GM12874 (cell line): ENCODE measurements at regions not wholly inside any gene's neighbourhood (a gene's known extent, or its start where the extent isn't known, plus 50 kb on each side); places are given as distances from the start of the nearest gene placed in this dataset.

Experiments
- TF ChIP-seq, protein P1 (sequence below): IDR thresholded peaks from 2 replicates; pipeline ENCODE4 v1.5.1; 2011; ENCODE audit warnings: low read depth, mild to moderate bottlenecking, control low read depth, low read length, moderate library complexity; ENCODE audit not compliant: insufficient read depth

DNA sequence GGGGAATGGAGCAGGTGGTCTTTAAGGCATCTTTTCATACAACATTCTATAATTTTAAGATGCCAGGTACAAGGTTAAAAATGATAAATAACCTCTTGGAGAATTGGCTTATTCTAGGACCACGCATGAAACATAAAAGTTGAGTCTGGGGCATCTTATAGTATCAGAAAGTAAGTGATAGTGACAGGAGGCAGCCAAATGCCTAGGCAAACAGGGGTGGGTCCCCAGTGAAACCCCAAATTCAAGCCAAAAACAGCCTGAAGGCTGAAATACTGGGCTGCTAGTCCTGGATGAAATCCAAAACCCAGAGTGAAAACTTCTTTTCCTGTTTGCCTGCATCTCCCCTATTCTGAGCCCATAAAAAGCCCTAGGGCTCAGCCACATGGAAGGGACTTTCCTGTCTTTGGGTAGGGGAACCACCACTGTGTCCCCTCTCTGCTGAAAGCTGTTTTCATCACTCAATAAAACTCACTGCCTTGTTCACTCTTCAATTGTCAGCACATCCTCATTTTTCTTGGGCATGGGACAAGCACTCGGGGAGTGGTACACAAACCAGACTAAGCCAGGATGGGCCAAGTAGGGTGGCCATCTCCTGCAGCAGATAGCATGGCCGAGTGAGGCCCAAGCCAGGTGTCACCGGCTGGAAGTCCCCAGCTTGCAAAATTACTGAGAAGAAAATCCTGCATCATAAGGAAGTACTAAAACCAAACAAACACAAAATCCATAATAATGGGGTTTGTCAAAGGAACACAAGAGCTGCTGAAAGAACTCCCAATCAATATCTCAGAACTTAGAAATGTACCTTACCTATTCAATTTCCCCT lies 241.6 kb upstream of the GALNT17 start:
- TF ChIP-seq, protein P1, sequence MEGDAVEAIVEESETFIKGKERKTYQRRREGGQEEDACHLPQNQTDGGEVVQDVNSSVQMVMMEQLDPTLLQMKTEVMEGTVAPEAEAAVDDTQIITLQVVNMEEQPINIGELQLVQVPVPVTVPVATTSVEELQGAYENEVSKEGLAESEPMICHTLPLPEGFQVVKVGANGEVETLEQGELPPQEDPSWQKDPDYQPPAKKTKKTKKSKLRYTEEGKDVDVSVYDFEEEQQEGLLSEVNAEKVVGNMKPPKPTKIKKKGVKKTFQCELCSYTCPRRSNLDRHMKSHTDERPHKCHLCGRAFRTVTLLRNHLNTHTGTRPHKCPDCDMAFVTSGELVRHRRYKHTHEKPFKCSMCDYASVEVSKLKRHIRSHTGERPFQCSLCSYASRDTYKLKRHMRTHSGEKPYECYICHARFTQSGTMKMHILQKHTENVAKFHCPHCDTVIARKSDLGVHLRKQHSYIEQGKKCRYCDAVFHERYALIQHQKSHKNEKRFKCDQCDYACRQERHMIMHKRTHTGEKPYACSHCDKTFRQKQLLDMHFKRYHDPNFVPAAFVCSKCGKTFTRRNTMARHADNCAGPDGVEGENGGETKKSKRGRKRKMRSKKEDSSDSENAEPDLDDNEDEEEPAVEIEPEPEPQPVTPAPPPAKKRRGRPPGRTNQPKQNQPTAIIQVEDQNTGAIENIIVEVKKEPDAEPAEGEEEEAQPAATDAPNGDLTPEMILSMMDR: no peak

DNA sequence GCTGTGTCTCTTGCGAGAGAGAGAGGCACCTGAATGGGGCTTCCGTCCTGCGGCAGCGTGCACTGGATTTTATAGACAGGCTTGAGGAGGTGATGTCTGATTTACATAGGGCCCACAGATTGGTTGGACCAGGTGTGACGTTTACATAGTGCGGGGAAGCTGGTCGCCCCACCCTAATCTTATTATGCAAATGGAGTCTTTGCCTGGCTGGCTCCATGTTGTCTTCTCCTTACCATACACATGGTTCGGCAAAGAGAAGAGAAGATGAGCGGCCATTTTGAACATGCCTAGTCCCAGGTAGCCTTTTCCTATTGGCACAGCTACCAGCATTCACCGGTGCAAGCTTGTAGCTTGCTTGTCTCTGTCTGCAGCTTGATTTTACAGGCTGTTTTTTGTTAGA lies 238.5 kb upstream of the GALNT17 start:
- TF ChIP-seq, protein P1: no peak

DNA sequence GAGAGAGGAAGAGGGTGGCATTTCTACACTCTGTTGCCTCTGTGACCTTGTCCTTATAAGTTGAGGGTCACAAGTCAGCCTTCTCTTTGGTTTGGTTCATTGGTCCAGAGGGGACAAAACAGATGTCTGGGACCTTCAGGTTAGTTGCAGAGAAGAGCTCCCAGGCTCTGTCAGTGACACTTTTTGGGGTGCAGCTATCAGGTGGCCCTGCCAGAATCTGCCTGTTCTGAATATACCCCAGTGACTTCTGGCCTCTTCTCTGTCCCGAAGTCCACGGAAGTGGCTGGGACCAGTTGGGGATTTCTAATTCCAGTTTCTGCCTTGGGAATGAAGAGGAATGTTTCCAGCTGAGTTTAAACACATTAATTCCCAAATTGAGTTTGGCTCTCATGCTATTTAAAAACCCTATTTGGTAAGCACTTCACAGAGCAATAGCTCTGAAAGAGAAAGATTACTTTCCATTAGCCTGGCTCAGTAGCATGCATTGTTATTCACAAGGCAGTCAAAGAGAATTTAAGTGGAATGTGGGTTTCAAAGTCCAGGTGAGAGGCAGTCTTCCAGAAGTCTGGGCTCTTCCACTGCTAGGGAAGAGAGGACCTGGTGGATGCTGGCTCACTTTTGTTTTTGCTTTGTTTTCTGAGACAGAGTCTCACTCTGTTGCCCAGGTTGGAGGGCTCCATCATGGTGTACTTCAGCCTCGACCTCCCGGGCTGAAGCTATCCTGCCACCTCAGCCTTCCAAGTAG lies 237.8 kb upstream of the GALNT17 start:
- TF ChIP-seq, protein P1: no peak

DNA sequence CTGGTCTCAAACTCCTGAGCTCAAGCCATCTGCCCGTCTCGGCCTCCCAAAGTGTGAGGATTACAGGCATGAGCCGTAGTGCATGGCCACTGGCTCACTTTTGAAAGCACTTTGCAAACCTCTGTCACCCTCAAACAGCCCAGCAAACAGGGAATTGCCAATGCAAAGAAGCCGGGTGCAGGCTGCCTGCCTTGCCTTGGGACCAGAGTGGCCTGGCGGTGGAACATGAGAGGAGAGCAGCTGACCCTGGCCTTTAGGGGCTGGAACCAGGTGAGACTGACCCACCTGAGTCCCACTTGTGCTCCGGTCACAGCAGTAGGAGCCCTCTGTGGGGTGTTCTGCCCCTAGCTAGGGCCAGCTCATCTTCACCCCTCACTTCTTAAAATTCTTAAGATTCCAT lies 237.1 kb upstream of the GALNT17 start:
- TF ChIP-seq, protein P1: no peak

DNA sequence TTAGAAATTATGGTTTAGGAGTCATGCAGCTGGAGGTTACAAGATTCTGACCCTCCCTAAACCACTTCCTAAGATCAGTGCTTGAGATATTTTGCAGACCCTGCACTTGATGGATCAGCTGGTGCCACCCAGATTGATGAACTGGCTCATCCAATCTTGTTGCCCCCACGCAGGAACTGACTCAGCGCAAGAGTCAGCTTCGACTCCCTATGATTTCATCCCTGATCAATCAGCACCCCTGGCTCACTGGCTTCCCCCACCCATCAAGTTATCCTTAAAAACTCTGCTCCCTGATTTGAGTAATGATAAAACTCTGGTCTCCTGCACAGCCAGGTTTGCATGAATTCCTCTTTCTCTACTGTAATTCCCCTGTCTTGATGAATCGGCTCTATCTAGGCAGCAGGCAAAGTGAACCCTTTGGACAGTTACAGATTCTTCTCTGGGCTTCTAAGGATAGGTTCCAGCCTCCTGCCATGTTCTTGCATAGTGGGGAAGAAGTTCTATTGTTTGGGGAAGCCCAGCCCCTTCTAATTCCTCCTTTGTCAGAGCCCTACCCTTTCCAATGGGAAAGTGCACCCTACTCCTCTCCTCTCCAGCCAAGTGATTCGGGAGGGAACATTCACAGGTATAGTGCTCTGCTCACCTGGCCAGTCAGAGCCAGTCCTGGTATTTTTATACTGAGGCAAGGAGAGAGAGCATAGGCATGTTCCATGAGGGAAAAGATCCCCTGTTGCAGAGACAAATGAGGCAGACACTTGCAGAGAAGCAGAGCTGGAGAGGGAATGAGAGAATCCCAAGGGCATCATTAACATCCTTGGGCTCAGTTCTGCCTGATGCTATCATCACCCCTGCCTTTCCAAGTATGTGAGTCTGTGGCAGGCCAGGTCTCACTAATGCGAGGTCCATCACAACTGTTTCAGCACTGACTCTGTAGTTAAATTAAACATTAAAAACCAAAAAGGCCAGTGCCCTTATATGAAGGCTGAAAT lies 224.4 kb upstream of the GALNT17 start:
- TF ChIP-seq, protein P1: no peak

DNA sequence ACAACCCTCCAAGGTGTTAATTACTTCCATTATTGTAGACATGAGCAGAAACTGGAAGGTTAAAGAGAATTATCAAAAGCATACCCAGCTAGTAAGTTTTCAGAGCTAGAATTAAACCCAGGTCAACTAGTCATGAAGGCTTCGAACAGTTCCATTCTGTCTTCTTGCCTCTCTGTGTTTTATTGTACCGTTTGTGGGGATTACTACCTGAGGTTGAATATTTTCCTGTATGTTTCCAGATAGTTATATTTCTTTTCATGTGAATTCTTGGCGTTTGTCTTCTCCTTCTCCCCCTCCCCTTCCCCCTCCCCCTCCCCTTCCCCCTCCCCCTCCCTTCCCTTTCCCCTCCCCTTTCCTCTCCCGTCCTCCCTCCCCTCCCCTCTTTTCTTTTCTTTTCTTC lies 218.0 kb upstream of the GALNT17 start:
- TF ChIP-seq, protein P1: no peak

DNA sequence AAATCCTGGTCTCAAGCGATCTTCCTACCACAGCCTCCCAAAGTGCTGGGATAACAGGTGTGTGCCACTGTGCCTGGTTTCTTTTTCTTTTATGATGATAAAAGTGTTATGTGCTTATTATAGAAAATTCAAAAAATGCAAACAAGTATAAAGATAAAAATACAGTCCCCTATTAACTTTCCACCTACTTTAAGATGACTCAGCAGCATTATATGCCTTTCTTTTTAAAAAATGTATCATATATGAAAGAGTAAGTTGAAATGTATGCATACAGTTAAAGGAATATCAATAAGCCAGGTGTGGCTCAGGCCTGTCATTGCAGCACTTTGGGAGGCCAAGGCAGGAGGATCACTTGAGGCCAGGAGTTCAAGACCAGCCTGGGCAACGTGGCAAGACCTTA lies 216.9 kb upstream of the GALNT17 start:
- TF ChIP-seq, protein P1: no peak
